SU-DHL-6 (cell line): ENCODE measurements at regions not wholly inside any gene's neighbourhood (a gene's known extent, or its start where the extent isn't known, plus 50 kb on each side); places are given as distances from the start of the nearest gene placed in this dataset.
"Not testable (repeated sequence)": the region's sequence is repeated elsewhere in the genome, so short reads cannot be mapped to it uniquely, and the experiment has no call there.

Source experiments
- CTCF ChIP-seq: fragments of 200-600 bp; sonication (generic); IDR thresholded peaks from one replicate; pipeline ENCODE4 v1.5.1; 2017; ENCODE audit warnings: antibody characterized with exemption, mild to moderate bottlenecking, low read length, moderate library complexity; ENCODE audit not compliant: insufficient read depth, poor library complexity, severe bottlenecking
- EZH2phosphoT487 ChIP-seq: fragments of 200-600 bp; sonication (generic), shearing (Covaris generic); conservative IDR thresholded peaks from 2 replicates; pipeline ENCODE4 v1.6.1; 2018; ENCODE audit warnings: mild to moderate bottlenecking, antibody characterized with exemption, low read length, moderate library complexity, mixed read lengths

- not testable (repeated sequence) for TF ChIP-seq CTCF, EZH2phosphoT487
Measured at GRCh38 chr17:22227699-22228553, 535.6 kb downstream of the KCNJ18 start.
